ENCODE measurements at regions not wholly inside any gene's neighbourhood (a gene's known extent, or its start where the extent isn't known, plus 50 kb on each side); places are given as distances from the start of the nearest gene placed in this dataset.

GRCh38 chrX:39857780-39858179, 240.0 kb downstream of the BCOR start:
- TF ChIP-seq, protein P1, sequence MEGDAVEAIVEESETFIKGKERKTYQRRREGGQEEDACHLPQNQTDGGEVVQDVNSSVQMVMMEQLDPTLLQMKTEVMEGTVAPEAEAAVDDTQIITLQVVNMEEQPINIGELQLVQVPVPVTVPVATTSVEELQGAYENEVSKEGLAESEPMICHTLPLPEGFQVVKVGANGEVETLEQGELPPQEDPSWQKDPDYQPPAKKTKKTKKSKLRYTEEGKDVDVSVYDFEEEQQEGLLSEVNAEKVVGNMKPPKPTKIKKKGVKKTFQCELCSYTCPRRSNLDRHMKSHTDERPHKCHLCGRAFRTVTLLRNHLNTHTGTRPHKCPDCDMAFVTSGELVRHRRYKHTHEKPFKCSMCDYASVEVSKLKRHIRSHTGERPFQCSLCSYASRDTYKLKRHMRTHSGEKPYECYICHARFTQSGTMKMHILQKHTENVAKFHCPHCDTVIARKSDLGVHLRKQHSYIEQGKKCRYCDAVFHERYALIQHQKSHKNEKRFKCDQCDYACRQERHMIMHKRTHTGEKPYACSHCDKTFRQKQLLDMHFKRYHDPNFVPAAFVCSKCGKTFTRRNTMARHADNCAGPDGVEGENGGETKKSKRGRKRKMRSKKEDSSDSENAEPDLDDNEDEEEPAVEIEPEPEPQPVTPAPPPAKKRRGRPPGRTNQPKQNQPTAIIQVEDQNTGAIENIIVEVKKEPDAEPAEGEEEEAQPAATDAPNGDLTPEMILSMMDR (IDR thresholded peaks at IDR 0.05; ENCODE audit: insufficient read depth, low read depth, low read length), result no peak
- Histone ChIP-seq H3K4me3 (ENCODE audit: low read depth, low read length) (no peak overlapping the region), H3K36me3 (ENCODE audit: control insufficient read depth, insufficient read depth, low read length) (no peaks in the 10 kb centered on the region), H3K27me3 (ENCODE audit: control insufficient read depth, insufficient read depth, low read length) (no peaks in the 10 kb centered on the region)
- ChIA-PET CTCF (no interaction called here), POLR2A (no interaction called here)
- DNase-seq (ENCODE audit: low read depth), result no peak

GRCh38 chrX:39859991-39860861, 237.5 kb downstream of the BCOR start:
- H3K27me3 ChIP-seq (ENCODE audit: control insufficient read depth, insufficient read depth, low read length), result no peaks in the 10 kb centered on the region
- CTCF ChIA-PET, result interaction anchor here (0.5 to 0.9 kb wide), 2 partner anchors 25 to 78 kb away, joined by 3 to 4 read pairs; no protein-coding TSS in a partner anchor

GRCh38 chrX:39862963-39863362, 234.8 kb downstream of the BCOR start:
- Histone ChIP-seq H3K36me3 (ENCODE audit: control insufficient read depth, insufficient read depth, low read length) (no peaks in the 10 kb centered on the region), H3K4me3 (ENCODE audit: low read depth, low read length) (no peak overlapping the region), H3K27me3 (ENCODE audit: control insufficient read depth, insufficient read depth, low read length) (no peaks in the 10 kb centered on the region)
- TF ChIP-seq, protein P1 (IDR thresholded peaks at IDR 0.05; ENCODE audit: insufficient read depth, low read depth, low read length), result no peak
- CTCF ChIA-PET, result no interaction called here
- POLR2A ChIA-PET, result no interaction called here
- no peak for DNase-seq (ENCODE audit: low read depth)

More at GRCh38 chrX:39859991-39860861, 237.5 kb downstream of the BCOR start:
- TF ChIP-seq, protein P1 (IDR thresholded peaks at IDR 0.05; ENCODE audit: insufficient read depth, low read depth, low read length), result no peak
- DNase-seq (ENCODE audit: low read depth), result no peak
- POLR2A ChIA-PET, result no interaction called here
- Histone ChIP-seq H3K4me3 (ENCODE audit: low read depth, low read length) (no peak overlapping the region), H3K36me3 (ENCODE audit: control insufficient read depth, insufficient read depth, low read length) (no peaks in the 10 kb centered on the region)

GRCh38 chrX:39866229-39866628, 231.5 kb downstream of the BCOR start:
- TF ChIP-seq, protein P1 (IDR thresholded peaks at IDR 0.05; ENCODE audit: insufficient read depth, low read depth, low read length), result no peak
- H3K27me3 ChIP-seq (ENCODE audit: control insufficient read depth, insufficient read depth, low read length), result no peaks in the 10 kb centered on the region
- no peak for DNase-seq (ENCODE audit: low read depth)
- H3K4me3 ChIP-seq (ENCODE audit: low read depth, low read length), result no peak overlapping the region
- ChIA-PET CTCF (interaction anchor here (1.5 kb wide), 1 partner anchor 18 kb away, joined by 3 read pairs; no protein-coding TSS in a partner anchor), POLR2A (no interaction called here)
- H3K36me3 ChIP-seq (ENCODE audit: control insufficient read depth, insufficient read depth, low read length), result no peaks in the 10 kb centered on the region

- DNase-seq (ENCODE audit: low read depth), result no peak
- Histone ChIP-seq H3K36me3 (ENCODE audit: control insufficient read depth, insufficient read depth, low read length) (no peaks in the 10 kb centered on the region), H3K27me3 (ENCODE audit: control insufficient read depth, insufficient read depth, low read length) (no peaks in the 10 kb centered on the region), H3K4me3 (ENCODE audit: low read depth, low read length) (no peak overlapping the region)
- TF ChIP-seq, protein P1 (IDR thresholded peaks at IDR 0.05; ENCODE audit: insufficient read depth, low read depth, low read length), result no peak
- ChIA-PET CTCF (no interaction called here), POLR2A (no interaction called here)
Measured at GRCh38 chrX:39869846-39870601, 227.7 kb downstream of the BCOR start.

All from BJ (cell line).